ENCODE measurements at regions not wholly inside any gene's neighbourhood (a gene's known extent, or its start where the extent isn't known, plus 50 kb on each side); places are given as distances from the start of the nearest gene placed in this dataset.

DNA sequence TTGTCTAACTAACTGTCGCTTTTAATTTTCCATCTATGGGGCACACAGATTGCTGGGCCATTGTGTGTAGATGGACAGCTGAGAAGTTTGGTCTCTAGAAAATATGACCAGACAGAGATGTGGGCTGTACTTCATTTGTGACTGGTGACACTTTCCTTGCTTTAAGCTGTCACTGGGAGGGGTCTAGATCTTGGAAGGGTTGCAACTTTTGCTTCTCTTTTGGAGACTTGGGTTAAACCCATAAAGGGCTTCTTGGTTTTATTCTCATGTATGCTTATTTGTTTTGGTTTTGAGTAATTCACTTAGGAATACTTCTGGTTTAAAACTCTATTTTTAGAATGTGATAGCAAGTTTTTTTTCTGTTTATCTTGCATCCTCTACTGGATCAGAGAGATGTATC, 80.2 kb downstream of the ETS2 start:
- DNase-seq (ENCODE audit: low spot score) = no peak

DNA sequence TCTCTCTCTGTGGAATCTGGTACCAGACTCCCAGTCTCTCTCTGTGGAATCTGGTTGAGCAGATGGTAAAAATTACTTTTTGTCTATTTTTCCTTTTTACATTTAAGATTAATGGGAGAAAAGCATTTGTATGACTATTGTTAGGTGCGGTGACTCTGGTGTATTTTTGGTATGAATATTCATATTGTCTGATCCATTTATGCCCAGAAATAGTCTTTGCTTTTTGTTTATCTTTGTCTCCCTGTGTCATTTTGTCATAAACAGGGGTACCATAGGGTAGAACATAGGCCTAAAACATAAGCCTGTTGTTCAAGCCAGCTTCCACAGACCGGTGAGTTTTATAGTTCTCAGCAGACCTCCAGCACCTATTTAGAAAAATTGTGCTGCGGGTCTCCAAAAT, 78.7 kb downstream of the ETS2 start:
- DNase-seq (ENCODE audit: low spot score) = no peak

DNA sequence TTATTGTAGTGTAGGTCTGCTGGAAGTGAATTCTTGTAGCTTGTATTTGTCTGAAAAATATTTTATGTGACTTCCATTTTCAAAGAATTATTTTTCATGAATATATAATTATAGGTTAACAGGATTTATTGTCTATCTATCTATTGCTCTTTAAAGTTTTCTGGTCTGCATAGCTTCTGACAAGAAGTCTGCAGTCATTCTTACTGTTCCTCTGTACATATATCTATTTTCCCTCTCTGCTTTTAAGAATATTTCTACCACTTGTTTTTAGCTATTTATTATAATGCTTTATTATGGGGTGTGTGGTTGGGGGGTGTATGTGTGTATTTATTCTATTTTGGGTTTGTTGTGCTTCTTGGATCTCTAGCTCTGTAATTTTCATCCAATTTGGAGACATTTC, 77.4 kb downstream of the ETS2 start:
- DNase-seq (ENCODE audit: low spot score) = no peak

DNA sequence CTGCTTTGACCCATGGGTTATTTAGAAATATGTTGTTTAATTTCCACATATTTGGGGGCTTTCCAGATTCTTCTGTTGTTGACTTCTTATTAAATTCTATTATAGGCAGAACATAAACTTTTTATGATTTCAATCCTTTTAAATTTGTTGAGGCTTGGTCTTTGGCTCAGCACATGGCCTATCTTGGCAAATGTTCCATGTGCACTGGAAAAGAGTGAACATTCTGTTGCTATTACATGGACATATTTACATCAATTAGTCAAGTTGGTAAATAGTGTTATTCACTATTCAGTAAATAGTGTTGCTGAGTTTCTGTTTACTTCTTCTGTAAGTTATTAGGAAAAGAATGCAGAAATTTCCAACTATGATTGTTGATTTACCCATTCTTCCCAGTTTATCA, 75.4 kb downstream of the ETS2 start:
- no peak for DNase-seq (ENCODE audit: low spot score)

DNA sequence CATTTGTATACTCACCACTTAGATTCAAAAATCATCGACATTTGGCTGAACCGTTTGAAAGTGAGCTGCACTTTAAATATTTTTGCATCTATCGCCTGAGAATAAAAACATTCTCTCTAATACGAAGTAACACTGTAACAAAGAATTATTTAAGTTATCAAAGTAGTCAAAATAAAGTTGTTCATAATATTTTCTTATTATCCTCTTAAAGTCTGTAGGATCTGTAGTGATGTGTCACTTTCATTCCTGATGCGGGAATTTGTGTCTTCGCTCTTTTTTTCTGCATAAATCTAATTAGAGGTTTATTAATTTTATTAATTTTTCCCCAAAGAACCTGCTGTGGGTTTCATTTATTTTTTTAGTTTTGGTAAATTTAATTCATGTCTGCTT, 74.8 kb downstream of the ETS2 start:
- DNase-seq (ENCODE audit: low spot score) = no peak

DNA sequence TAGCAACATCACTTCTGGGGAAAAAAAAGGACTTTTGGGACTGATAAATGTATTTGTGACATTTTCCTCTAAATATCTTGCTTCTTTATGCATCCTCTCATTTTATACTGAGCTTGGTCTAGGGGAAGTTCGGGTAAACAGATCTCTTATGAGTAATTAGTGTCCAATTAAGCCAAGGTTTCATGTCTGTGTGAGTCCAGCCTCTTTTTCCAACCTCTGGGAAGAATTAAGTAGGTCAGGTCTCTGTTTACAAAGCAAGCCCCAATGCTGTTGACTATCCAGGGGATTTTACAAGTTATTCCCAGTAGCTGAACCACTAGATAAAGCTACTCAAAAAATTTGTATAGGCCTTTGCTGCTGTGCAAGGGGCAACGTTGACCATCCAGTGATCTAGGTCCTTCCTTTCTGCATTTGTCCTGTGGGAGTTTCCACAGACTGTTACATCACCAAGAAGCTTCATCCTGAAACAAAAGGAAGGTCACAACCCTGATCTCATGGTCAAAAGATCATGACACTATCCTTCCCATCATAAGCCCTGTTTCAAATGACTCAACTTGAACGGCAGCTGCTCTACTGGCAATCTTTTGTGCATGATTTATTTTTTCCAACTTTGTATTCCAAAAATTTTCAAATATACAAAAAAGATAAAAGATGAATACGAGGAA, 74.3 kb downstream of the ETS2 start:
- DNase-seq (ENCODE audit: low spot score) = no peak

DNA sequence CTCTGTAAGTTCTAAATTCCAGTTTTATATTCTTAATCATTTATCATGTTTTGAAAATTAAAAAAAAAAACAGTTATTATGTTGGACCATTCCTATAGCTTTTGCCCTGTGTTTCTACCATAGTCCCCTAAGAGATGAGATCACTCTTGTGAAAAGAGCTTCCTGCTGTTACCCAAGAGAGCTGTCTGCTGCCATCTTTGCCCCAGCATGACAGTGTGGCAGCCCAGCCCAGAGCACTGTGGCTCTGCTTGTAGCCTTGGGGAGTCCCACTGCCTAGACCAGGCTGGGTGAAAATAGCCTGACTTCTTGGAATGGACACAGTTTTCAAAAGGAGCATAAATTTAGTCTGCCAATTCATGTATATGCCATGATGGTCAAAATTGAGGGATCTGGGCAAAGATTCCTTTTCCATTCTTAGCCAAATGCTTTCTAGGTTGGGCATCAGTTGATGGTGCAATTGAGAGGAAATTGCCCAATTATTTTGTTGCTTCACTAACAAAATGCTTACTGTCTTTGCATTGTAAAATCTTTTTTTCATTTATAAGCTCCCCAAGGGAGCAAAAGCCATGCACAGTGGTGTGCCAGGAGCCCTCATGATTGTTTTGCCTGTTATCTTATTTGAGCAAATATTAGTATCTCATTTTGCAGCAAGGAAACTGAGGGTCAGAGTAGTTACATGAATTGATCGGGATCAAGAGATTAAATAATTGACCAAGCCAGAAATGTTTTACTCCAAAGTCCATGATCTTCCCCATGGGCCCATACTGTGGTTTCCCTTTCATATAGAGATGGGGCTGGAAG, 72.8 kb downstream of the ETS2 start:
- no peak for DNase-seq (ENCODE audit: low spot score)

DNA sequence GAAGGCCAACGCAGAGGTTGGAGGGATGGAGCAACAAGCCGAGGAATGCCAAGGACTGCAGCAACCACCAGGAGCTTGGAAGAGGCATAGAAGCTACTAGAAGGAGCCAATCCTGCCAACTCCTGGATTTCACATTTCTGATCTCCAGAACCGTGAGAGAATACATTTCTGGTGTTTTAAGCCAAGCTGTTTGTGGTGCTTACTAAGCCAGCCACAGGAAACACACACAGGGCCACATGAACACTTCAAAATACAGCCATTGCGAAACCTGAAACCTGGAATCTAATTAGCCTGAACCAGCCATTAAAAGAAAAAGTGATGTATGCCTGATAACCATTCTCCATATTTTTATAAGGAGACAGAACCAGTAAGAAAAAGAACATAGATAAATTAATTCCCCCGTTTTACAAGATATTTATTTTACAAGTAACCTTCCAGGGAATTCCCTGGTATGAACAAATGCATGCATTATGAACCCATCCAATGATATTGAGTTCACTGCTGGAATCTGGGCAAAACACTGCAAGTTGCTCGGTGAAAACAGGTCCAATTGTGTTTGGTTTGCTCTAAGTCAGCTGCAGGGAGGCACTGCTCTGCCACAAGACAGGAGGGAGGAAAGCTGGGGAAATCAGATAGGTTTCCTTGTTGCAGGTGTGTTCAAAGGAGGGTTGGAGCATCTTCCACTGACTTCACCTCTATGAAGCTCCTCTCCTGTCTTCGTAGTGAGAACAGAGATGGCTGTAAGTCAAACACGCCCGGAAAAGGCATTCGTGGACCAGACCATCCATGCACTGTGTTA, 70.2 kb downstream of the ETS2 start:
- peak; percentile 63 for DNase-seq (ENCODE audit: low spot score)

Measured in GM03348 (cell line).